GM06990 (cell line): ENCODE measurements at regions not wholly inside any gene's neighbourhood (a gene's known extent, or its start where the extent isn't known, plus 50 kb on each side); places are given as distances from the start of the nearest gene placed in this dataset.

Experiments used
- DNase-seq: peaks from one replicate; pipeline ENCODE4 v3.0.0-alpha.2; 2011; ENCODE audit not compliant: insufficient read length; ENCODE audit errors: extremely low read depth
- H3K27me3 ChIP-seq: replicated peaks from 2 replicates; pipeline ENCODE4 v1.6.0; 2011; ENCODE audit warnings: low read length; ENCODE audit not compliant: control insufficient read depth, insufficient read depth
- H3K36me3 ChIP-seq: 2 replicates; pipeline ENCODE4 v1.5.1; 2011; ENCODE audit warnings: low read length; ENCODE audit not compliant: control insufficient read depth, insufficient read depth
- H3K4me3 ChIP-seq: replicated peaks from 2 replicates; pipeline ENCODE4 v1.5.1; 2011; ENCODE audit warnings: low read depth, mild to moderate bottlenecking, control low read depth, low read length
- TF ChIP-seq, protein P1 (sequence below): IDR thresholded peaks from 2 replicates; pipeline ENCODE4 v1.5.1; 2011; ENCODE audit warnings: low read length, control low read depth, mild to moderate bottlenecking, inconsistent platforms; ENCODE audit not compliant: insufficient read depth, poor library complexity, severe bottlenecking

DNA sequence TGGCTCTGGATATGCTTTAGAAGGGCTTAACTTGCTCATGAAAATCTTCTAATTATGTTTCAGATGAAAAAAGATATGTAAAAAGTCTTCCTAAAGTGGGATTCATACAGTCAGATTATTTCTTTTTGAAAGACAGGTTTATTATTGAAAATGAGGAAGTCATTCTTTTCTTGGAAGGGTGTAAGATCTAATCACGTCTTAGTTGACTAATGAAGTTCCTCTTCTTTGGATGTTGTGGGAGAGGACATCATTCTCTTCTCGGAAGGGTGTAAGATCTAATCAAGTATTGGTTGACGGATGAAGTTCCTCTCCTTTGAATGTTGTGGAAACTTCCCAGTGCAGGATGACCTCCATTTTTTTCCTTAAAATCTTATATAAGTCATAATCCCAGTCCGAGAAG lies 74.9 kb downstream of the ALG10 start:
- TF ChIP-seq, protein P1, sequence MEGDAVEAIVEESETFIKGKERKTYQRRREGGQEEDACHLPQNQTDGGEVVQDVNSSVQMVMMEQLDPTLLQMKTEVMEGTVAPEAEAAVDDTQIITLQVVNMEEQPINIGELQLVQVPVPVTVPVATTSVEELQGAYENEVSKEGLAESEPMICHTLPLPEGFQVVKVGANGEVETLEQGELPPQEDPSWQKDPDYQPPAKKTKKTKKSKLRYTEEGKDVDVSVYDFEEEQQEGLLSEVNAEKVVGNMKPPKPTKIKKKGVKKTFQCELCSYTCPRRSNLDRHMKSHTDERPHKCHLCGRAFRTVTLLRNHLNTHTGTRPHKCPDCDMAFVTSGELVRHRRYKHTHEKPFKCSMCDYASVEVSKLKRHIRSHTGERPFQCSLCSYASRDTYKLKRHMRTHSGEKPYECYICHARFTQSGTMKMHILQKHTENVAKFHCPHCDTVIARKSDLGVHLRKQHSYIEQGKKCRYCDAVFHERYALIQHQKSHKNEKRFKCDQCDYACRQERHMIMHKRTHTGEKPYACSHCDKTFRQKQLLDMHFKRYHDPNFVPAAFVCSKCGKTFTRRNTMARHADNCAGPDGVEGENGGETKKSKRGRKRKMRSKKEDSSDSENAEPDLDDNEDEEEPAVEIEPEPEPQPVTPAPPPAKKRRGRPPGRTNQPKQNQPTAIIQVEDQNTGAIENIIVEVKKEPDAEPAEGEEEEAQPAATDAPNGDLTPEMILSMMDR: no peak
- DNase-seq: no peak
- Histone ChIP-seq H3K36me3 (no peaks in the 10 kb centered on the region), H3K27me3 (no peaks in the 10 kb centered on the region), H3K4me3 (no peak overlapping the region)

DNA sequence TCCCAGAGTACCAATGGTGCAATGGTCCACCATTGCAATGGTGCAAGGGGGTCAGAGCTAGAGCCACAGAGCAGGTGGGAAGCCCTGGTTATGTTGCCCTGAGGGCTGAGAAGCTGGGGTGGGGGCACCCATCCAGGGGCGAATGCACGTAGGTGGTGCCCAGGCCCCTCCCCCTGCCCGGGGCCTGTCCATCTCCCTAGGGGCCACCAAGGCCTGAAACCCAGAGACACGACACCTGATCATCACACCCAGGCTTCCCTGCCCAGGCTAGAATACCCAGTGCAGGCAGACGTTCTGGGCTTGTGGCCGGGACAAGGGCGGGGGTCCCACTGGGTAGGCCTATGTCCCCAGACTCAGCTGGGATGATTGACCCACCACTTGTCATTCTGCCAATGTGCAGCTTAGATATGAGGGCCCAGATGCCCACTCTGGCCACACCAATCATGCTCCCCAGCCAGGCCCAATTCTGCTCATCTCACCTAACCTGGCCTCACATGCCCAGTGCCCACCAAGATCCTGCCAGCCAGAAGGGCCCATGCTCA lies 83.2 kb downstream of the ALG10 start:
- Histone ChIP-seq H3K4me3 (no peak overlapping the region), H3K27me3 (no peaks in the 10 kb centered on the region), H3K36me3 (no peaks in the 10 kb centered on the region)
- TF ChIP-seq, protein P1: no peak
- no peak for DNase-seq

DNA sequence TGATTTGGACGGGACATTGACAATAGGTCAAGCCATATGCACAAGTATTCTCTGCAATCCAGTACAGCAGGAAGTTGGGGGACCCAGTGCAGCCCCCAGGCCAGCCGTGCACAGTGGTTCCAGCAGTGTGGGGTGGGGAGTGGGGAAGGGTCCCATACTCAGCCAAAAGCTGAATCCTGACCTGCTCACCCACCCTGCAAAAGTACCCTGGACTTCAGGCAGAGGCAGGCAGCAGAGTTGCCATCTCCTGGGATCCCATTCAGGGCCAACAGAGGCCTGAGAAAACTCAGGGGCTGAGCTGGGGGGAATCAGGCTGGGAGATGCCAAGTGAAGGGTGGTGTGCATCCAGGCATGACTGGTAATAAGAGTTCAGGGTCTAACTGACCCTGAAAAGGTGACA lies 83.9 kb downstream of the ALG10 start:
- no peak for DNase-seq
- Histone ChIP-seq H3K27me3 (no peaks in the 10 kb centered on the region), H3K36me3 (no peaks in the 10 kb centered on the region), H3K4me3 (no peak overlapping the region)
- TF ChIP-seq, protein P1: no peak

DNA sequence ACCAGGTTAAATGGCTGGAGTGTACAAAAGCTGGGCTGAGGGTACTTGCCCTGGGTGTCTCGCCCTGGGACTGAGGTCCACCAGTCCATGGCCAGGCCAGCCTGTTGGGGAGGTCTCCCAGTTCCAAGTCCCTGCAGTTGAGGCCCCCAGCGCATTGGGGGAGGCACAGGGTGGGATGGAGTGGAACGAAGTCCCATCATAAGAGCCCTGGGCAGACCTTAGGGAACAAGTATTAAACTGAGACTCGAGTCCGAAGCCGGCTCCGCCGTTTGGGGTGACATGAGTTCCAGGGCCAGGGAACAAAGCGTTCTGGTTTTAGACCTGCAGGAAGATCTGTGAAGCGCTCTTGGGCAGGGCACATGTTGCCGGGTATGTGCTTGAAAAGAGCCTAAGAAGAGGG lies 84.7 kb downstream of the ALG10 start:
- H3K4me3 ChIP-seq: no peak overlapping the region
- TF ChIP-seq, protein P1: no peak
- H3K36me3 ChIP-seq: no peaks in the 10 kb centered on the region
- DNase-seq: no peak
- no peaks in the 10 kb centered on the region for H3K27me3 ChIP-seq

DNA sequence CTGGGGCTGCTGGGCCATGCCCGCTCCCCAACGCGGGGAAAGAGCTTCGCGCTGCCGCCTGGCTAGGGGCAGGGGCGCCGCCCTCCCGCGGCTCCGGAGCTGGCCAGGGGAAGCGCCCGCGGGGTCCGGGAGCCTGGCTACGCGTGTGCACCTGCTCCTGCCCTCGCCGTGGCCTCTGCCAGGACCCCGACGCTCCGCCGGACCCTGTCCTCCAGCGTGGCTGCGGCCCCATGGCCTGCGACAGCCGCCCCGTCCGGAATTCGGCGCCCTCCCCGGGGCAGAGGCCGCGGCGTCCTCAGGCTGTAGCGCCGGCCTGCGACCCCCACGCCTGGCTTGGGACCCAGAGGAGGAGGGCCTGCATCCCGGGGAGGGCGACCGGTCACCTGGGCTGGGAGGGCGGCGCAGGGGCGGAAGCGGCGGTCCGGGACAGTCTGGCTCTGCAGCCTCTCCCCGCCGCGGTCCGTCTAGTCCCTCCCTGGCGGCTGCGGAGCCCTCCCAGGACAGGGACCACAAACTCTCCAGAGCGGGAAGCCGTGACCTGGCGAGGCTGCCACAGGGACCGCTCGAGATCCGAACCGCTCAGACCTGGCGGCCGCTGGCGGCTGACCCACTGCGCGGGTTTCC lies 85.6 kb downstream of the ALG10 start:
- no peak overlapping the region for H3K4me3 ChIP-seq
- no peak for DNase-seq
- no peaks in the 10 kb centered on the region for H3K27me3 ChIP-seq
- H3K36me3 ChIP-seq: no peaks in the 10 kb centered on the region
- TF ChIP-seq, protein P1: no peak

DNA sequence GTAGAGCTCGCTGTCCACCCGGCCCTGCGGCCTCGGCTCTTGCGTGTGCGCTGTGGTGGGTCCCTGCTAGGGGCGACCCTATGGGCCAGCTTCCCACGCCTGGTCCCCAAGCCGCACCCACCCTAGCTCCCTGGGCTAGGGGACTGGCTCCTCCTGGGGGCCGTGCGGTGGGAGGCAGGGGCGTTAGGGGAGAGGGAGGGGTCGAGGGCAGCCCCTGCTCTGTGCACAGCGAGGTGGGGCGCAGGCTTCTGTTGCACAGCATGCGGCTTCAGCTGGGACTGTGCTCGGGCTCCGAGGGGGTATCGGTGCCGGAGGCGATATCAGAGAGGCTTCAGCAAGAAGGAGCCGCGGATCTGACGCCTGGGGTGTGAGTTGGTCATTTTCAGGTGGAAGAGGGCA lies 86.1 kb downstream of the ALG10 start:
- no peaks in the 10 kb centered on the region for H3K36me3 ChIP-seq
- TF ChIP-seq, protein P1: no peak
- no peaks in the 10 kb centered on the region for H3K27me3 ChIP-seq
- H3K4me3 ChIP-seq: no peak overlapping the region
- DNase-seq: no peak
